Endothelial cell of umbilical vein (primary cell): ENCODE measurements at regions not wholly inside any gene's neighbourhood (a gene's known extent, or its start where the extent isn't known, plus 50 kb on each side); places are given as distances from the start of the nearest gene placed in this dataset.

Experiments
- BruUV-seq: library from RNA; stranded (reverse); fragments of 400-500 nt; replicated peaks from 2 replicates; lab custom pipeline; 2021; lab: Mats Ljungman, UMichigan
- CTCF ChIA-PET: fragments of 300-600, 350-600 bp; sonication (Branson Sonifier 250); formaldehyde crosslinking; loops from one replicate; lab custom pipeline; 2021; ENCODE audit warnings: antibody characterized with exemption, inconsistent platforms; lab: Charles Lee
- POLR2A ChIA-PET: fragments of 300-600, 350-600 bp; sonication (Branson Sonifier 250); formaldehyde crosslinking; loops from one replicate; lab custom pipeline; 2021; ENCODE audit warnings: antibody characterized with exemption, inconsistent platforms; lab: Charles Lee
- DNase-seq: peaks from one replicate; pipeline ENCODE4 v3.0.0-alpha.2; 2011; ENCODE audit warnings: low read depth, low spot score
- FAIRE-seq: peaks from 2 replicates; lab custom pipeline; 2011; peaks lifted over from hg19 to GRCh38; lab: Jason Lieb, UNC
- H2AFZ ChIP-seq: 2 replicates; pipeline ENCODE4 v1.6.0; 2012; ENCODE audit warnings: low read depth, low read length, control low read depth, inconsistent platforms
- H3K27ac ChIP-seq: 2 replicates; pipeline ENCODE4 v1.5.1; 2011; ENCODE audit warnings: low read depth, mild to moderate bottlenecking, control low read depth, low read length, moderate library complexity; ENCODE audit not compliant: insufficient read depth
- H3K27me3 ChIP-seq, 2 experiments: 2 replicates each; pipeline versions ENCODE4 v1.6.0 to v1.6.1; 2011; ENCODE audit warnings: low read length in 2 of 2, mixed read lengths in 1 of 2; ENCODE audit not compliant: control insufficient read depth in 2 of 2, insufficient read depth in 2 of 2
- H3K36me3 ChIP-seq, 2 experiments: 2 replicates in 1 of 2; 3 replicates in 1 of 2; pipeline ENCODE4 v1.5.1; 2011; ENCODE audit warnings: low read length in 2 of 2, mild to moderate bottlenecking in 1 of 2, moderate library complexity in 1 of 2; ENCODE audit not compliant: control insufficient read depth in 2 of 2, insufficient read depth in 2 of 2; ENCODE audit errors: extremely low read depth in 1 of 2
- H3K4me1 ChIP-seq: 3 replicates; pipeline ENCODE4 v1.5.1; 2011; ENCODE audit warnings: mild to moderate bottlenecking, low read length; ENCODE audit not compliant: control insufficient read depth, insufficient read depth; ENCODE audit errors: extremely low read depth
- H3K4me2 ChIP-seq: 2 replicates; pipeline ENCODE4 v1.6.1; 2011; ENCODE audit warnings: low read length, control low read depth, mixed read lengths; ENCODE audit not compliant: insufficient read depth
- H3K4me3 ChIP-seq, 3 experiments: fragments of 200-600 bp in 1 of 3; sonication (generic), shearing (Covaris generic) in 1 of 3; replicated peaks in 1 of 3; 2 replicates each; pipeline ENCODE4 v1.5.1; 2011 to 2016; ENCODE audit warnings: control low read depth in 3 of 3, low read length in 3 of 3, mild to moderate bottlenecking in 2 of 3, inconsistent platforms in 1 of 3, low read depth in 1 of 3, moderate library complexity in 1 of 3; ENCODE audit not compliant: insufficient read depth in 1 of 3
- H3K79me2 ChIP-seq: 2 replicates; pipeline ENCODE4 v1.6.0; 2012; ENCODE audit warnings: low read length, inconsistent platforms; ENCODE audit not compliant: control insufficient read depth, insufficient read depth
- H3K9ac ChIP-seq: replicated peaks from 2 replicates; pipeline ENCODE3; 2011; ENCODE audit warnings: low read length, control low read depth; ENCODE audit not compliant: insufficient read depth; ENCODE audit errors: extremely low read depth
- H3K9me1 ChIP-seq: replicated peaks from 3 replicates; pipeline ENCODE4 v1.6.0; 2011; ENCODE audit warnings: mild to moderate bottlenecking, low read length; ENCODE audit not compliant: control insufficient read depth, insufficient read depth; ENCODE audit errors: extremely low read depth
- H3K9me3 ChIP-seq: replicated peaks from 2 replicates; pipeline ENCODE4 v1.5.1; 2012; ENCODE audit warnings: low read length, inconsistent platforms; ENCODE audit not compliant: control insufficient read depth, insufficient read depth
- H4K20me1 ChIP-seq: replicated peaks from 2 replicates; pipeline ENCODE3; 2011; ENCODE audit warnings: mild to moderate bottlenecking, low read length; ENCODE audit not compliant: control insufficient read depth, insufficient read depth; ENCODE audit errors: extremely low read depth
- CTCF ChIP-seq, 2 donors: IDR thresholded peaks; 1 replicate in 1 of 2; 2 replicates in 1 of 2; pipeline ENCODE4 v1.5.1; 2011; ENCODE audit warnings: low read length in 2 of 2, mild to moderate bottlenecking in 2 of 2, moderate library complexity in 2 of 2, control low read depth in 1 of 2, inconsistent platforms in 1 of 2, low read depth in 1 of 2; ENCODE audit not compliant: insufficient read depth in 1 of 2; ENCODE audit errors: extremely low read depth in 1 of 2
- EZH2 ChIP-seq: IDR thresholded peaks from 2 replicates; pipeline ENCODE4 v1.6.1; 2012; ENCODE audit warnings: borderline replicate concordance, low read depth, mild to moderate bottlenecking, moderate library complexity, low read length, inconsistent platforms; ENCODE audit not compliant: severe bottlenecking
- FOS ChIP-seq: IDR thresholded peaks from 2 replicates; pipeline ENCODE4 v1.6.1; 2011; ENCODE audit warnings: mild to moderate bottlenecking, low read length, moderate library complexity, borderline replicate concordance; ENCODE audit not compliant: insufficient read depth
- GATA2 ChIP-seq: IDR thresholded peaks from 2 replicates; pipeline ENCODE4 v1.7.0; 2011; ENCODE audit warnings: low read depth, mild to moderate bottlenecking, moderate library complexity, mixed read lengths, low read length; ENCODE audit not compliant: insufficient read length, insufficient read depth
- JUN ChIP-seq: IDR thresholded peaks from 2 replicates; pipeline ENCODE4 v1.6.1; 2011; ENCODE audit warnings: borderline replicate concordance, low read depth; ENCODE audit not compliant: insufficient read length, insufficient read depth
- MAX ChIP-seq: IDR thresholded peaks from 2 replicates; pipeline ENCODE4 v1.6.1; 2011; ENCODE audit not compliant: insufficient read depth, insufficient read length
- POLR2A ChIP-seq: IDR thresholded peaks from 2 replicates; pipeline ENCODE4 v1.6.1; 2012; ENCODE audit warnings: low read depth, mild to moderate bottlenecking, control low read depth, low read length
- POLR2AphosphoS5 ChIP-seq: IDR thresholded peaks from 2 replicates; pipeline ENCODE4 v1.6.1; 2012; ENCODE audit warnings: low read depth, mild to moderate bottlenecking, control low read depth, low read length, moderate library complexity; ENCODE audit not compliant: insufficient read depth
- dilution Hi-C: fragments of 300-500 bp; cut with MboI; formaldehyde crosslinking; loops from one replicate; pipeline ENCODE4 v1.15.0; 2019; ENCODE audit warnings: low sequenced_read_pairs; ENCODE audit not compliant: extremely low pct_ligation_motif_present
- intact Hi-C: fragments of 100-400 bp; cut with micrococcal nuclease; formaldehyde crosslinking; loops from one replicate; pipeline ENCODE4 v1.10.0; 2022

GRCh38 chr10:108049668-108050067 lies 885.2 kb upstream of the SORCS1 start:
- Histone ChIP-seq H3K36me3 (no peaks in the 10 kb centered on the region), H3K4me3 (no peak overlapping the region), H3K9me1 (no peaks in the 10 kb centered on the region), H3K27ac (no peak overlapping the region), H2AFZ (no peak overlapping the region), H3K9ac (no peak overlapping the region), H3K4me2 (no peak overlapping the region), H3K4me1 (no peaks in the 10 kb centered on the region), H4K20me1 (no peaks in the 10 kb centered on the region), H3K9me3 (peaks cover 9% of the 10 kb centered on the region), H3K79me2 (no peaks in the 10 kb centered on the region), H3K27me3 (no peaks in the 10 kb centered on the region)
- BruUV-seq = no TSS peak
- DNase-seq (no peak), FAIRE-seq (no peak)
- CTCF ChIA-PET = no interaction called here
- TF ChIP-seq POLR2AphosphoS5 = no peak
- no peak for TF ChIP-seq FOS
- no peak for TF ChIP-seq GATA2
- TF ChIP-seq CTCF (IDR thresholded peaks at IDR 0.05; ENCODE audit: extremely low read depth in 1 of 2, insufficient read depth in 1 of 2, low read depth in 1 of 2, low read length in 2 of 2) = no peak
- TF ChIP-seq POLR2A = no peak
- TF ChIP-seq MAX = no peak
- TF ChIP-seq EZH2 = no peak
- no peak for TF ChIP-seq JUN
- intact Hi-C loops (no loop called here), dilution Hi-C loops (no loop called here)
- POLR2A ChIA-PET = no interaction called here
